KMS-11 (cell line): ENCODE measurements at regions not wholly inside any gene's neighbourhood (a gene's known extent, or its start where the extent isn't known, plus 50 kb on each side); places are given as distances from the start of the nearest gene placed in this dataset.

Experiments used
- H2AFZ ChIP-seq: fragments of 200-600 bp; sonication (generic); 2 replicates; pipeline ENCODE4 v1.6.1; 2016; ENCODE audit warnings: antibody characterized with exemption, mixed run types, low read depth
- H3K27ac ChIP-seq: fragments of 200-600 bp; sonication (generic); 2 replicates; pipeline ENCODE4 v1.6.1; 2016; ENCODE audit warnings: mild to moderate bottlenecking, mixed run types
- H3K27me3 ChIP-seq: fragments of 200-600 bp; sonication (generic); 2 replicates; pipeline ENCODE4 v1.6.1; 2017; ENCODE audit warnings: mild to moderate bottlenecking, low read depth, mixed run types, moderate library complexity; ENCODE audit not compliant: insufficient read depth
- H3K36me3 ChIP-seq: fragments of 200-600 bp; sonication (generic); 2 replicates; pipeline ENCODE4 v1.6.1; 2017; ENCODE audit warnings: mild to moderate bottlenecking, mixed run types; ENCODE audit not compliant: insufficient read depth
- H3K4me1 ChIP-seq: fragments of 200-600 bp; sonication (generic); 2 replicates; pipeline ENCODE4 v1.6.1; 2016; ENCODE audit warnings: mild to moderate bottlenecking, low read depth, mixed run types; ENCODE audit not compliant: poor library complexity, severe bottlenecking
- H3K4me2 ChIP-seq: fragments of 200-600 bp; sonication (generic); 2 replicates; pipeline ENCODE4 v1.7.0; 2016; ENCODE audit warnings: mild to moderate bottlenecking, mixed run types
- H3K4me3 ChIP-seq: fragments of 200-600 bp; sonication (generic); IDR thresholded peaks from 2 replicates; pipeline ENCODE4 v1.6.1; 2017; ENCODE audit warnings: low read depth, low read length, mixed read lengths; ENCODE audit not compliant: insufficient read depth
- H3K79me2 ChIP-seq: fragments of 200-600 bp; sonication (generic); 2 replicates; pipeline ENCODE4 v1.6.1; 2016; ENCODE audit warnings: low read depth, mixed run types; ENCODE audit not compliant: insufficient read depth
- H3K9ac ChIP-seq: fragments of 200-600 bp; sonication (generic); 2 replicates; pipeline ENCODE4 v1.6.1; 2016; ENCODE audit warnings: mild to moderate bottlenecking, mixed run types
- H4K20me1 ChIP-seq: fragments of 200-600 bp; sonication (generic); 2 replicates; pipeline ENCODE4 v1.6.1; 2016; ENCODE audit warnings: mild to moderate bottlenecking, mixed run types; ENCODE audit not compliant: insufficient read depth
- CTCF ChIP-seq: fragments of 200-600 bp; sonication (generic); conservative IDR thresholded peaks from 2 replicates; pipeline ENCODE4 v1.6.1; 2017; ENCODE audit warnings: low read depth, mild to moderate bottlenecking, antibody characterized with exemption, low read length, moderate library complexity, mixed read lengths

- TF ChIP-seq CTCF: no peak
- H2AFZ ChIP-seq: no peak overlapping the region
- H3K27ac ChIP-seq: no peak overlapping the region
- H3K9ac ChIP-seq: no peak overlapping the region
- H3K4me1 ChIP-seq: no peaks in the 10 kb centered on the region
- no peaks in the 10 kb centered on the region for H3K27me3 ChIP-seq
- no peaks in the 10 kb centered on the region for H3K36me3 ChIP-seq
- no peaks in the 10 kb centered on the region for H4K20me1 ChIP-seq
- H3K4me2 ChIP-seq: no peak overlapping the region
- no peaks in the 10 kb centered on the region for H3K79me2 ChIP-seq
- no peak overlapping the region for H3K4me3 ChIP-seq
Measured at GRCh38 chr13:111406636-111407035, 86.2 kb downstream of the TEX29 start.

GRCh38 chr13:111407381-111408131 lies 87.1 kb downstream of the TEX29 start:
- Histone ChIP-seq H3K4me1 (no peaks in the 10 kb centered on the region), H3K79me2 (no peaks in the 10 kb centered on the region)

GRCh38 chr13:111409413-111409812 lies 89.0 kb downstream of the TEX29 start:
- H3K4me1 ChIP-seq: no peaks in the 10 kb centered on the region
- no peak for TF ChIP-seq CTCF
- H3K4me2 ChIP-seq: no peak overlapping the region
- H4K20me1 ChIP-seq: no peaks in the 10 kb centered on the region
- H3K4me3 ChIP-seq: no peak overlapping the region
- no peaks in the 10 kb centered on the region for H3K79me2 ChIP-seq
- no peak overlapping the region for H3K27ac ChIP-seq
- no peak overlapping the region for H3K9ac ChIP-seq
- no peak overlapping the region for H2AFZ ChIP-seq
- H3K27me3 ChIP-seq: no peaks in the 10 kb centered on the region
- H3K36me3 ChIP-seq: no peaks in the 10 kb centered on the region

More at GRCh38 chr13:111407381-111408131, 87.1 kb downstream of the TEX29 start:
- no peak overlapping the region for H2AFZ ChIP-seq
- no peak overlapping the region for H3K27ac ChIP-seq
- no peaks in the 10 kb centered on the region for H4K20me1 ChIP-seq
- no peak for TF ChIP-seq CTCF
- no peak overlapping the region for H3K4me2 ChIP-seq
- no peak overlapping the region for H3K4me3 ChIP-seq
- no peaks in the 10 kb centered on the region for H3K36me3 ChIP-seq
- no peaks in the 10 kb centered on the region for H3K27me3 ChIP-seq
- no peak overlapping the region for H3K9ac ChIP-seq

- Histone ChIP-seq H3K4me1 (no peaks in the 10 kb centered on the region), H3K79me2 (no peaks in the 10 kb centered on the region), H3K27me3 (no peaks in the 10 kb centered on the region), H3K4me2 (no peak overlapping the region), H3K27ac (no peak overlapping the region), H3K36me3 (no peaks in the 10 kb centered on the region), H4K20me1 (no peaks in the 10 kb centered on the region), H3K4me3 (no peak overlapping the region), H2AFZ (no peak overlapping the region), H3K9ac (no peak overlapping the region)
- TF ChIP-seq CTCF: no peak
Measured at GRCh38 chr13:111410232-111411021, 90.0 kb downstream of the TEX29 start.
